ENCODE measurements at regions not wholly inside any gene's neighbourhood (a gene's known extent, or its start where the extent isn't known, plus 50 kb on each side); places are given as distances from the start of the nearest gene placed in this dataset.

GRCh38 chr3:5800965-5801364 is 613.5 kb downstream of the EDEM1 start:
- DNase-seq (ENCODE audit: extremely low read depth in 1 of 4, low spot score in 3 of 4) = no peak
- Histone ChIP-seq H3K9me1 (ENCODE audit: control insufficient read depth, insufficient read depth, low read length) (no peaks in the 10 kb centered on the region), H4K20me1 (replicated peaks; ENCODE audit: control insufficient read depth, insufficient read depth, low read length) (no peaks in the 10 kb centered on the region), H3K27me3 (ENCODE audit: control insufficient read depth in 2 of 2, insufficient read depth in 2 of 2, low read length in 2 of 2) (no peaks in the 10 kb centered on the region), H3K36me3 (ENCODE audit: control insufficient read depth, insufficient read depth, low read length) (no peaks in the 10 kb centered on the region), H3K27ac (ENCODE audit: extremely low read depth, low read depth, low read length) (no peak overlapping the region), H3K4me2 (ENCODE audit: insufficient read depth, low read length) (no peak overlapping the region), H3K79me2 (ENCODE audit: control insufficient read depth, insufficient read depth, low read length) (no peaks in the 10 kb centered on the region), H2AFZ (ENCODE audit: low read depth, low read length) (no peak overlapping the region), H3K4me3 (no peak overlapping the region), H3K4me1 (replicated peaks in 1 of 2; ENCODE audit: control insufficient read depth in 2 of 2, insufficient read depth in 2 of 2, low read length in 2 of 2) (no peaks in the 10 kb centered on the region), H3K9ac (ENCODE audit: insufficient read depth in 1 of 2, low read depth in 2 of 2, low read length in 2 of 2) (no peak overlapping the region), H3K9me3 (replicated peaks; ENCODE audit: control insufficient read depth, insufficient read depth, low read depth, low read length) (no peaks in the 10 kb centered on the region)
- FAIRE-seq = no peak
- 9% methylated on average over 4 of the region's 4 CpGs for WGBS (ENCODE audit: insufficient coverage, low coverage, missing lambda C conversion rate)
- TF ChIP-seq ZNF316 (IDR thresholded peaks at IDR 0.05) (peak; percentile 70; the same call in 1 of the 2 replicates), C11orf30 (IDR thresholded peaks at IDR 0.05; ENCODE audit: low read depth) (peak; percentile 56; the same call in 1 of the 2 replicates), ZZZ3 (IDR thresholded peaks at IDR 0.05) (no peak), MAFG (tag; conservative IDR thresholded peaks at IDR 0.05) (peak; percentile 56; the same call in 1 of the 2 replicates)
- ATAC-seq = no peak
- intact Hi-C loops (cut with micrococcal nuclease) = no loop called here
- in situ Hi-C loops (cut with MboI) = no loop called here
- POLR2A ChIA-PET = interaction anchor here (1.0 kb wide), 1 partner anchor 8 kb away, joined by 3 read pairs; no protein-coding TSS in a partner anchor
- no TSS peak for BruUV-seq (replicated peaks)
- CTCF ChIA-PET (ENCODE audit: low intra/inter-chr PET ratio) = no interaction called here

GRCh38 chr3:5806192-5806591 is 618.7 kb downstream of the EDEM1 start:
- Histone ChIP-seq H3K4me3 (no peak overlapping the region), H3K9ac (ENCODE audit: insufficient read depth in 1 of 2, low read depth in 2 of 2, low read length in 2 of 2) (no peak overlapping the region), H3K9me1 (ENCODE audit: control insufficient read depth, insufficient read depth, low read length) (no peaks in the 10 kb centered on the region), H2AFZ (ENCODE audit: low read depth, low read length) (no peak overlapping the region), H3K36me3 (ENCODE audit: control insufficient read depth, insufficient read depth, low read length) (no peaks in the 10 kb centered on the region), H4K20me1 (replicated peaks; ENCODE audit: control insufficient read depth, insufficient read depth, low read length) (no peaks in the 10 kb centered on the region), H3K9me3 (replicated peaks; ENCODE audit: control insufficient read depth, insufficient read depth, low read depth, low read length) (no peaks in the 10 kb centered on the region), H3K4me1 (replicated peaks in 1 of 2; ENCODE audit: control insufficient read depth in 2 of 2, insufficient read depth in 2 of 2, low read length in 2 of 2) (no peaks in the 10 kb centered on the region), H3K27ac (ENCODE audit: extremely low read depth, low read depth, low read length) (no peak overlapping the region), H3K4me2 (ENCODE audit: insufficient read depth, low read length) (no peak overlapping the region), H3K79me2 (ENCODE audit: control insufficient read depth, insufficient read depth, low read length) (no peaks in the 10 kb centered on the region), H3K27me3 (ENCODE audit: control insufficient read depth in 2 of 2, insufficient read depth in 2 of 2, low read length in 2 of 2) (peaks cover 0 to 4% of the 10 kb centered on the region in 2 experiments; a peak in 1 of 5 replicates)
- WGBS (ENCODE audit: insufficient coverage, low coverage, missing lambda C conversion rate) = 18% methylated on average over 1 of the region's 1 CpG
- intact Hi-C loops (cut with micrococcal nuclease) = no loop called here
- no TSS peak for BruUV-seq (replicated peaks)
- ChIA-PET CTCF (ENCODE audit: low intra/inter-chr PET ratio) (no interaction called here), POLR2A (interaction anchor here (0.6 to 0.9 kb wide), 3 partner anchors 15 to 38 kb away, joined by 3 read pairs; no protein-coding TSS in a partner anchor)
- 0 out of 2 replicates have a peak, but pooled peaks have one; percentile 18 for TF ChIP-seq SMC3 (conservative IDR thresholded peaks at IDR 0.05; ENCODE audit: insufficient read depth, low read depth, low read length)
- no peak for TF ChIP-seq ZNF311 (CRISPR knock-in tag; IDR thresholded peaks at IDR 0.05)
- peak; percentile 44 to 60 (median 53); a peak in 5 of 6 replicates for TF ChIP-seq CTCF (IDR thresholded peaks at IDR 0.05 in 2 of 3, conservative IDR thresholded peaks at IDR 0.05 in 1 of 3; ENCODE audit: insufficient read depth in 2 of 3, low read depth in 1 of 3, low read length in 3 of 3)
- TF ChIP-seq RAD21 (CRISPR knock-in tag; conservative IDR thresholded peaks at IDR 0.05 in 1 of 2, IDR thresholded peaks at IDR 0.05 in 1 of 2) = peak; percentile 4 to 52; a peak in 2 of 4 replicates
- ATAC-seq (peak; percentile 85), DNase-seq (ENCODE audit: extremely low read depth in 1 of 4, low spot score in 3 of 4) (peak in 2 of 4 experiments; percentile 21 to 29), FAIRE-seq (peak; percentile 71)
- in situ Hi-C loops (cut with MboI) = no loop called here
